ENCODE measurements at regions not wholly inside any gene's neighbourhood (a gene's known extent, or its start where the extent isn't known, plus 50 kb on each side); places are given as distances from the start of the nearest gene placed in this dataset.

GRCh38 chr19:31113293-31113692, 235.9 kb downstream of the TSHZ3 start:
- TF ChIP-seq CTCF (IDR thresholded peaks at IDR 0.05; ENCODE audit: low read length): no peak
- no peak for TF ChIP-seq EZH2phosphoT487 (IDR thresholded peaks at IDR 0.05; ENCODE audit: low read length)

All from MM.1S (cell line).